Psoas muscle (tissue), 7 donors: ENCODE measurements at regions not wholly inside any gene's neighbourhood (a gene's known extent, or its start where the extent isn't known, plus 50 kb on each side); places are given as distances from the start of the nearest gene placed in this dataset.

Source experiments
- ATAC-seq, 4 donors: fragments of 200-7000 bp; cut with Tn5 transposase; one replicate each; pipeline ENCODE4 v1.9.1; 2020; ENCODE audit warnings: moderate library complexity in 3 of 4, mild to moderate bottlenecking in 2 of 4
- DNase-seq, 2 donors: peaks; one replicate each; pipeline ENCODE4 v3.0.0-alpha.2; 2020
- H3K27ac ChIP-seq: fragments of 200-600 bp; one replicate; pipeline ENCODE4 v1.8.0; 2022
- H3K27me3 ChIP-seq, 3 donors: fragments of 200-600 bp in 1 of 3; one replicate each; pipeline versions ENCODE4 v1.6.1 to v1.8.0; 2013 to 2022; ENCODE audit warnings: low read length in 2 of 3, mild to moderate bottlenecking in 2 of 3, moderate library complexity in 1 of 3; ENCODE audit not compliant: insufficient read depth in 3 of 3
- H3K36me3 ChIP-seq, 2 donors: fragments of 200-600 bp in 1 of 2; one replicate each; pipeline versions ENCODE4 v1.6.1 to v1.8.0; 2013 to 2022; ENCODE audit warnings: low read depth in 1 of 2, mild to moderate bottlenecking in 1 of 2, moderate library complexity in 1 of 2; ENCODE audit not compliant: insufficient read depth in 1 of 2
- H3K4me1 ChIP-seq: fragments of 200-600 bp; one replicate; pipeline ENCODE4 v1.8.0; 2022
- H3K4me3 ChIP-seq: fragments of 200-600 bp; one replicate; pipeline ENCODE4 v1.8.0; 2022; ENCODE audit warnings: mild to moderate bottlenecking
- H3K9me3 ChIP-seq: fragments of 200-600 bp; one replicate; pipeline ENCODE4 v1.8.0; 2022
- CTCF ChIP-seq: fragments of 200-600 bp; IDR thresholded peaks from one replicate; pipeline ENCODE4 v1.8.0; 2022; ENCODE audit warnings: antibody characterized with exemption
- WGBS, 3 donors: extraction: QIAGEN DNeasy Blood & Tissue Kit; methylation state at CpG; one replicate each; pipeline versions ENCODE4 v1.1.6 to v1.1.7; 2013; 5-methylcytosine and 5-hydroxymethylcytosine counted together
- intact Hi-C, 2 donors: fragments of 100-400 bp; cut with DNase I; formaldehyde crosslinking; loops; one replicate each; pipeline versions ENCODE4 v1.11.0 to v1.14.2; 2022
- donor health status: healthy with polysubstance abuse.
- donor health status: DM: no; HTN: no; CAD: no; lungs with moderate emphysema.
- donor health status: Bipolar disorder and iron deficiency.
- donor health status: healthy.
- donor health status: DM: yes; HTN: yes; CAD: no.
- donor health status: DM: no; HTN: no; CAD: no.
- donor health status: DM: yes; HTN: yes; CAD: no.

GRCh38 chr6:20349225-20349624, 52.5 kb upstream of the E2F3 start:
- Histone ChIP-seq H3K4me1 (no peaks in the 10 kb centered on the region), H3K27ac (no peak overlapping the region), H3K27me3 (peaks cover 0 to 1% (median 0%) of the 10 kb centered on the region in 3 donors), H3K4me3 (no peak overlapping the region), H3K9me3 (peaks cover 7% of the 10 kb centered on the region), H3K36me3 (no peaks in the 10 kb centered on the region)
- no peak for TF ChIP-seq CTCF
- ATAC-seq (no peak), DNase-seq (no peak)
- 68 to 87% (median 85%) methylated on average over 4 of the region's 4 CpGs for WGBS, 3 donors
- intact Hi-C loops = no loop called here

GRCh38 chr6:20350215-20350614, 51.5 kb upstream of the E2F3 start:
- no peak for DNase-seq
- Histone ChIP-seq H3K36me3 (no peaks in the 10 kb centered on the region), H3K4me3 (no peak overlapping the region), H3K4me1 (no peaks in the 10 kb centered on the region), H3K27me3 (peaks cover 0 to 1% (median 0%) of the 10 kb centered on the region in 3 donors), H3K27ac (no peak overlapping the region), H3K9me3 (peaks cover 7% of the 10 kb centered on the region)
- no peak for TF ChIP-seq CTCF
- 73 to 80% (median 79%) methylated on average over 2 of the region's 2 CpGs for WGBS, 3 donors
- no peak for ATAC-seq
- intact Hi-C loops = no loop called here

- no peaks in the 10 kb centered on the region for H3K4me1 ChIP-seq
- peaks cover 0 to 1% (median 0%) of the 10 kb centered on the region in 3 donors for H3K27me3 ChIP-seq
- no peak overlapping the region for H3K4me3 ChIP-seq
- no peaks in the 10 kb centered on the region for H3K36me3 ChIP-seq
- no peak for DNase-seq
- WGBS, 3 donors = 61 to 69% (median 67%) methylated on average over 4 of the region's 4 CpGs
- no peak overlapping the region for H3K27ac ChIP-seq
- intact Hi-C loops = no loop called here
- TF ChIP-seq CTCF = no peak
- peaks cover 7% of the 10 kb centered on the region for H3K9me3 ChIP-seq
- ATAC-seq = no peak
Observed at GRCh38 chr6:20351534-20351933, 50.1 kb upstream of the E2F3 start.
